ENCODE measurements at regions not wholly inside any gene's neighbourhood (a gene's known extent, or its start where the extent isn't known, plus 50 kb on each side); places are given as distances from the start of the nearest gene placed in this dataset.

- TF ChIP-seq CTCF (IDR thresholded peaks at IDR 0.05; ENCODE audit: low read length) = no peak
- TF ChIP-seq EZH2phosphoT487 (IDR thresholded peaks at IDR 0.05; ENCODE audit: low read length) = no peak
- TF ChIP-seq EZH2 (optimal IDR thresholded peaks at IDR 0.05; ENCODE audit: low read depth, low read length) = no peak
These were observed 266.1 kb upstream of the POGK start for GRCh38 chr1:166573199-166573598.

All from MM.1S (cell line).